GM12878 (cell line): ENCODE measurements at regions not wholly inside any gene's neighbourhood (a gene's known extent, or its start where the extent isn't known, plus 50 kb on each side); places are given as distances from the start of the nearest gene placed in this dataset.

Experiments
- CREM ChIP-seq: IDR thresholded peaks from 2 replicates; pipeline ENCODE4 v1.6.1; 2014; ENCODE audit warnings: antibody characterized with exemption, low read depth
- CTCF ChIP-seq, 3 experiments: IDR thresholded peaks in 2 of 3; conservative IDR thresholded peaks in 1 of 3; 2 replicates each; pipeline ENCODE4 v1.5.1; 2011; ENCODE audit warnings: low read depth in 3 of 3, low read length in 3 of 3, mild to moderate bottlenecking in 3 of 3, control low read depth in 2 of 3, moderate library complexity in 2 of 3, inconsistent platforms in 1 of 3, mixed read lengths in 1 of 3; ENCODE audit not compliant: control insufficient read depth in 2 of 3, insufficient read depth in 1 of 3; ENCODE audit errors: extremely low read depth in 1 of 3
- EGR1 ChIP-seq, 2 experiments: IDR thresholded peaks; 1 replicate in 1 of 2; 2 replicates in 1 of 2; pipeline ENCODE4 v1.6.1; 2011 to 2012; ENCODE audit warnings: low read depth in 2 of 2, low read length in 2 of 2, borderline replicate concordance in 1 of 2, mild to moderate bottlenecking in 1 of 2, moderate library complexity in 1 of 2
- EP300 ChIP-seq, 2 experiments: fragments of 150-350 bp in 1 of 2; IDR thresholded peaks; 2 replicates each; pipeline ENCODE4 v1.6.1; 2011 to 2012; ENCODE audit warnings: low read depth in 2 of 2, low read length in 2 of 2, borderline replicate concordance in 1 of 2, improper control_type of control experiment in 1 of 2, inconsistent platforms in 1 of 2; ENCODE audit not compliant: control insufficient read depth in 1 of 2
- KAT2A ChIP-seq: conservative IDR thresholded peaks from 2 replicates; pipeline ENCODE4 v1.6.1; 2011; ENCODE audit warnings: low read depth, low read length; ENCODE audit not compliant: control insufficient read depth
- NFIC ChIP-seq: IDR thresholded peaks from 2 replicates; pipeline ENCODE4 v1.6.1; 2012; ENCODE audit warnings: low read depth, mild to moderate bottlenecking, inconsistent platforms, low read length, moderate library complexity
- POLR2A ChIP-seq: IDR thresholded peaks from 2 replicates; pipeline ENCODE4 v1.6.1; 2011; ENCODE audit warnings: low read depth, mild to moderate bottlenecking, low read length
- POLR2AphosphoS5 ChIP-seq: IDR thresholded peaks from 2 replicates; pipeline ENCODE4 v1.6.1; 2011; ENCODE audit warnings: mild to moderate bottlenecking, low read length, inconsistent platforms
- SMAD5 ChIP-seq: IDR thresholded peaks from 2 replicates; pipeline ENCODE4 v1.6.1; 2016; ENCODE audit warnings: antibody characterized with exemption, low read depth
- SMC3 ChIP-seq: IDR thresholded peaks from 2 replicates; pipeline ENCODE4 v1.6.1; 2011; ENCODE audit warnings: low read length, improper control_type of control experiment, borderline replicate concordance
- TCF12 ChIP-seq: IDR thresholded peaks from 2 replicates; pipeline ENCODE4 v1.6.1; 2011; ENCODE audit warnings: low read depth, mild to moderate bottlenecking, low read length
- TCF3 ChIP-seq: IDR thresholded peaks from 2 replicates; pipeline ENCODE4 v1.6.1; 2012; ENCODE audit warnings: low read depth, mild to moderate bottlenecking, low read length, borderline replicate concordance; ENCODE audit not compliant: insufficient read depth
- ZBTB33 ChIP-seq: fragments of 450-650 bp; IDR thresholded peaks from 2 replicates; pipeline ENCODE4 v1.6.1; 2017; ENCODE audit warnings: mild to moderate bottlenecking

GRCh38 chr3:83169473-83169872 lies 1408.0 kb upstream of the GBE1 start:
- TF ChIP-seq CTCF (IDR thresholded peaks at IDR 0.05 in 2 of 3, conservative IDR thresholded peaks at IDR 0.05 in 1 of 3; ENCODE audit: control insufficient read depth in 2 of 3, extremely low read depth in 1 of 3, insufficient read depth in 1 of 3, low read depth in 3 of 3, low read length in 3 of 3) = no peak
- no peak for TF ChIP-seq CREM
- no peak for TF ChIP-seq TCF3
- no peak for TF ChIP-seq EP300 (IDR thresholded peaks at IDR 0.05; ENCODE audit: borderline replicate concordance in 1 of 2, control insufficient read depth in 1 of 2, low read depth in 2 of 2, low read length in 2 of 2)
- no peak for TF ChIP-seq ZBTB33
- TF ChIP-seq SMC3 = no peak
- TF ChIP-seq POLR2AphosphoS5 = no peak
- TF ChIP-seq NFIC = no peak
- no peak for TF ChIP-seq TCF12
- TF ChIP-seq EGR1 (IDR thresholded peaks at IDR 0.05; ENCODE audit: borderline replicate concordance in 1 of 2, low read depth in 2 of 2, low read length in 2 of 2) = no peak
- no peak for TF ChIP-seq POLR2A
- no peak for TF ChIP-seq SMAD5
- no peak for TF ChIP-seq KAT2A
